OCI-LY7 (cell line): ENCODE measurements at regions not wholly inside any gene's neighbourhood (a gene's known extent, or its start where the extent isn't known, plus 50 kb on each side); places are given as distances from the start of the nearest gene placed in this dataset.

ENCODE experiments used
- BruUV-seq: library from RNA; stranded (reverse); fragments of 400-500 nt; replicated peaks from 2 replicates; lab custom pipeline; 2021; lab: Mats Ljungman, UMichigan
- CTCF ChIA-PET: fragments of 300-600 bp; sonication (Branson Sonifier 250); formaldehyde crosslinking; loops from one replicate; lab custom pipeline; 2022; ENCODE audit warnings: antibody characterized with exemption; ENCODE audit not compliant: unreplicated experiment; lab: Charles Lee
- POLR2A ChIA-PET: fragments of 300-600 bp; sonication (Branson Sonifier 250); formaldehyde crosslinking; loops from one replicate; lab custom pipeline; 2022; ENCODE audit warnings: antibody characterized with exemption; lab: Charles Lee
- DNase-seq: peaks from one replicate; pipeline ENCODE4 v3.0.0-alpha.2; 2015; ENCODE audit warnings: low spot score
- H2AFZ ChIP-seq: fragments of 200-600 bp; sonication (generic), shearing (Covaris generic); 2 replicates; pipeline ENCODE4 v1.6.1; 2014; ENCODE audit warnings: mild to moderate bottlenecking, antibody characterized with exemption, low read length, moderate library complexity
- H3K27ac ChIP-seq: fragments of 200-600 bp; sonication (generic); 2 replicates; pipeline ENCODE4 v1.5.1; 2014; ENCODE audit warnings: mixed run types, low read depth, mild to moderate bottlenecking, moderate library complexity, low read length, inconsistent platforms; ENCODE audit not compliant: poor library complexity, severe bottlenecking
- H3K36me3 ChIP-seq: fragments of 200-600 bp; sonication (generic); 2 replicates; pipeline ENCODE4 v1.6.1; 2014; ENCODE audit warnings: mild to moderate bottlenecking, antibody characterized with exemption, low read length, moderate library complexity, mixed read lengths; ENCODE audit not compliant: insufficient read depth
- H3K4me1 ChIP-seq: fragments of 200-600 bp; sonication (generic); 2 replicates; pipeline ENCODE4 v1.5.1; 2014; ENCODE audit warnings: mild to moderate bottlenecking, low read length; ENCODE audit not compliant: insufficient read depth, poor library complexity, severe bottlenecking
- H3K4me2 ChIP-seq: fragments of 200-600 bp; sonication (generic); 2 replicates; pipeline ENCODE4 v1.6.1; 2014; ENCODE audit warnings: mild to moderate bottlenecking, low read length
- H3K4me3 ChIP-seq: fragments of 200-600 bp; sonication (generic); 2 replicates; pipeline ENCODE4 v1.5.1; 2014; ENCODE audit warnings: mild to moderate bottlenecking, low read depth, low read length; ENCODE audit not compliant: poor library complexity, severe bottlenecking
- H3K79me2 ChIP-seq: fragments of 200-600 bp; sonication (generic); 2 replicates; pipeline ENCODE4 v1.6.1; 2016; ENCODE audit warnings: low read depth, mild to moderate bottlenecking, low read length, moderate library complexity, mixed read lengths; ENCODE audit not compliant: insufficient read depth
- H3K9me2 ChIP-seq: fragments of 200-600 bp; sonication (generic); 2 replicates; pipeline ENCODE4 v1.6.1; 2016; ENCODE audit warnings: mild to moderate bottlenecking, low read length, mixed read lengths; ENCODE audit not compliant: insufficient read depth
- H3K9me3 ChIP-seq: fragments of 200-600 bp; sonication (generic); 2 replicates; pipeline ENCODE4 v1.6.1; 2014; ENCODE audit warnings: mild to moderate bottlenecking, mixed run types, low read length, mixed read lengths
- H4K20me1 ChIP-seq: fragments of 200-600 bp; sonication (generic); 2 replicates; pipeline ENCODE4 v1.6.1; 2014; ENCODE audit warnings: mild to moderate bottlenecking, antibody characterized with exemption, low read length, moderate library complexity, mixed read lengths; ENCODE audit not compliant: insufficient read depth
- EZH2phosphoT487 ChIP-seq: fragments of 200-600 bp; sonication (generic); IDR thresholded peaks from 2 replicates; pipeline ENCODE4 v1.6.1; 2018; ENCODE audit warnings: low read depth, borderline replicate concordance, mild to moderate bottlenecking, mixed run types, antibody characterized with exemption, low read length, moderate library complexity, mixed read lengths
- intact Hi-C: fragments of 100-400 bp; cut with micrococcal nuclease; formaldehyde crosslinking; loops from one replicate; pipeline ENCODE4 v1.10.0; 2022; ENCODE audit not compliant: unreplicated experiment
- TF ChIP-seq, protein P1 (sequence below): fragments of 200-600 bp; sonication (generic); conservative IDR thresholded peaks from 2 replicates; pipeline ENCODE4 v1.5.1; 2014; ENCODE audit warnings: mild to moderate bottlenecking, antibody characterized with exemption, low read length, moderate library complexity, mixed read lengths

DNA sequence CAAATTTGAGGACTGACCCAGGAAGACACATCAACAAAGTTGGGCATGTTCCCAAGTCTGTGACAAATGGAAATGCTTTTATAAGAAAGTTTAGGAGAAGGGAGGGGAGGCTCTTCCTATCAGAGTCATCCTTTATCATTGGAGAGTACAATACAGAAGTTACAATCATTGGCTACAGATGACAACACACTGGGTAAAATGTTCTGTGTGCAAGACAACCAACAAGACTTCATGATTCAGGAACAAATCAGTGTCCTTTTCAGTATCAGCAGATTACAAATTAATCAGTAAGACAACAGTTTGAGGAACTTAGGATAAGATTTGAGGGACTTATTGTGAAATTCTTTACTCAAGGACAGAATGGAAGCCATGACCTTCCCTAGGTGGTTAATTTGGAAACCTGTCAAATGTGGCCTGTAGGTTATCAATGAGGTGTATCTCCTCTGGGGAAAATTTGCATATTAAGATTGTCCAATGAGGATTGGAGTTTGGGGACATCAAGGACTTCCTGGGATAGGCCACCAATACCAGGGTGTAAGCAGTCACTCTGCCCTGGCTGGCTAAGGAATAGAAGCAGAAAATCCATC lies 274.4 kb upstream of the RORA start:
- intact Hi-C loops, result no loop called here
- Histone ChIP-seq H3K4me2 (no peak overlapping the region), H4K20me1 (no peaks in the 10 kb centered on the region), H3K9me3 (no peaks in the 10 kb centered on the region), H3K4me1 (no peaks in the 10 kb centered on the region), H2AFZ (no peak overlapping the region), H3K79me2 (no peaks in the 10 kb centered on the region), H3K36me3 (no peaks in the 10 kb centered on the region), H3K4me3 (no peak overlapping the region), H3K27ac (no peak overlapping the region), H3K9me2 (no peaks in the 10 kb centered on the region)
- no TSS peak for BruUV-seq
- ChIA-PET POLR2A (no interaction called here), CTCF (no interaction called here)
- DNase-seq, result no peak
- no peak for TF ChIP-seq EZH2phosphoT487
- TF ChIP-seq, protein P1, sequence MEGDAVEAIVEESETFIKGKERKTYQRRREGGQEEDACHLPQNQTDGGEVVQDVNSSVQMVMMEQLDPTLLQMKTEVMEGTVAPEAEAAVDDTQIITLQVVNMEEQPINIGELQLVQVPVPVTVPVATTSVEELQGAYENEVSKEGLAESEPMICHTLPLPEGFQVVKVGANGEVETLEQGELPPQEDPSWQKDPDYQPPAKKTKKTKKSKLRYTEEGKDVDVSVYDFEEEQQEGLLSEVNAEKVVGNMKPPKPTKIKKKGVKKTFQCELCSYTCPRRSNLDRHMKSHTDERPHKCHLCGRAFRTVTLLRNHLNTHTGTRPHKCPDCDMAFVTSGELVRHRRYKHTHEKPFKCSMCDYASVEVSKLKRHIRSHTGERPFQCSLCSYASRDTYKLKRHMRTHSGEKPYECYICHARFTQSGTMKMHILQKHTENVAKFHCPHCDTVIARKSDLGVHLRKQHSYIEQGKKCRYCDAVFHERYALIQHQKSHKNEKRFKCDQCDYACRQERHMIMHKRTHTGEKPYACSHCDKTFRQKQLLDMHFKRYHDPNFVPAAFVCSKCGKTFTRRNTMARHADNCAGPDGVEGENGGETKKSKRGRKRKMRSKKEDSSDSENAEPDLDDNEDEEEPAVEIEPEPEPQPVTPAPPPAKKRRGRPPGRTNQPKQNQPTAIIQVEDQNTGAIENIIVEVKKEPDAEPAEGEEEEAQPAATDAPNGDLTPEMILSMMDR, result no peak

DNA sequence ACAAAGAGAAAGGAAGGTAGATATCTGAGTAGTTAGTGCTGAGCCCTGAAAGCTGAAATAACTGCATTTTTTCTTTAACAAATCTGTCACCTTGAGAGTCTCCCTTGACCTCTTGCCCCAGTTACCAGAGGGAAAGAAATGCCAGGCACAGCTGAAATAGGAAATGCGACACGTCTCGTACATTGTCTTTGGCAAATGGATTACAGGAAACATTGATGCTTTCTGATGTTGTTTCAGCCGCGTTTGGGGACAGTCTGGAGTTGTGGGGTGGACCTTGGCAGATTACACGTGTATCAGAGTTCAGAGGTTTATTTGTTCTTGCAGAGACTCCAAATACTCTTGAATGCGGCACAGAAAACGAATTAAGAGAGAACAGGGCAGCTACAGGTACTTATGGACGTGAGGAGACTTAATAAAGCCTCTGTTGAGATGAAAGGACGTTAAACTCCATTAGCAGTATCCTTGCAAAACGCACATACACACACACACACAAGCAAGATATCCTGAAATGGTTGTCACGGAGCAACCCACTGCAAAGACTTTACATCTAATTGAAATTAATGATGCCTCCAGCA lies 272.8 kb upstream of the RORA start:
- intact Hi-C loops, result no loop called here
- CTCF ChIA-PET, result no interaction called here
- no peak overlapping the region for H3K4me2 ChIP-seq

More for the DNA sequence above, 272.8 kb upstream of the RORA start:
- no peaks in the 10 kb centered on the region for H3K9me2 ChIP-seq
- H4K20me1 ChIP-seq, result no peaks in the 10 kb centered on the region
- TF ChIP-seq EZH2phosphoT487, result no peak
- TF ChIP-seq, protein P1, result no peak
- no TSS peak for BruUV-seq
- H3K4me1 ChIP-seq, result no peaks in the 10 kb centered on the region
- H3K36me3 ChIP-seq, result no peaks in the 10 kb centered on the region
- H3K27ac ChIP-seq, result no peak overlapping the region
- no peaks in the 10 kb centered on the region for H3K9me3 ChIP-seq
- no peak overlapping the region for H2AFZ ChIP-seq
- no peaks in the 10 kb centered on the region for H3K79me2 ChIP-seq
- POLR2A ChIA-PET, result no interaction called here
- DNase-seq, result no peak
- no peak overlapping the region for H3K4me3 ChIP-seq
